ENCODE measurements at regions not wholly inside any gene's neighbourhood (a gene's known extent, or its start where the extent isn't known, plus 50 kb on each side); places are given as distances from the start of the nearest gene placed in this dataset.
"Not testable (repeated sequence)": the region's sequence is repeated elsewhere in the genome, so short reads cannot be mapped to it uniquely, and the experiment has no call there.

DNA sequence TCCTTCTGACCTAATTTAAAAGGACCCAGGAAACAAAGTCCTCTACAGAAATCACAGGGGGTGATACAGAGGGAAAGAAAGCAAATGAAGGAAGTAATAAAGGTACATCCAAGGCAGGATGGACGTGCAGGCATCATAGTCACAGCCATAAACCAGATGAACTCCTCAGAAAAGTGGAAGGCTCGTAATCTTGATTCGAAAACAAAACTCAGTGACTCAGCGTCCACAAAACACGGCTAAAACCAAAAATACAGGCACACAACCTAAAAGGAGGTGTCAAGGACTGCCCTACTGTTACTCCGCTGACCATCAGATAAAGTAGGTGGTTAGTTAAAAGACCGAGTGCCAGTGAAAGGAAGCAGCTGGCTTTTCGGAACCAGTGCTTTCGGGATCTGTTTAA, 81.5 kb downstream of the TRIM69 start:
- DNase-seq, result not testable (repeated sequence)

DNA sequence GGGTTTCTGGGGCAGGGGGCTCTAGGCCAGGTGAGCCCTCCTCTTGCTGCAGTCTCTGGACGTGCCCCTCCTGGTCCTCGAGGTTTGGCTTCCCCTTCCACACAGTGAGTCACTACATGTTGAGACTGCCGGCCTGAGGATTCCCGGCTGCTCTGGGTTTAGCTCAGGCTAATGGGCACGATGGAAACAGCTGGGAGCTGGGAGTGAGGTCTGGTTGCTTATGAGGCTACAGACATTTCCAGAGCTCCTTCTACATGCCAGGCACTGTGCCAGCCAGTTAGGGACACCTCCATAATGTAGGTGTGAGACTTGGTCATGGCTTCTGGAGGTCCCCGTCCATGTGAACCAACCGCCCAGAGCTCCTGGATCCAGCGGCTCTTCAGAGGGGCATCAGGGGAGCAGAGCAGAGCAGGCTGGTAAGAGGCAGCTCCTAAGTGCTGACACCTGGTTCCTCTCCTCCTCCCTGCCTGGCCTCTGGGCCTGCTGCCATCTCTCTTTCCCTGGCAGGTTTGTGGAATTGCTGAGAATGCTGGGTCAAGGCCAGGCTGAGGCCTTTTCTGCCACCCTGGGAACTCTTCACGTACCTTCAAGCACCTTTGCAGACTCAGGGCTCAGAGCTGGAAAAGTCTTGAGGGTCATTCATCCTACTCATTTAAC, 83.1 kb downstream of the TRIM69 start:
- DNase-seq, result not testable (repeated sequence)

DNA sequence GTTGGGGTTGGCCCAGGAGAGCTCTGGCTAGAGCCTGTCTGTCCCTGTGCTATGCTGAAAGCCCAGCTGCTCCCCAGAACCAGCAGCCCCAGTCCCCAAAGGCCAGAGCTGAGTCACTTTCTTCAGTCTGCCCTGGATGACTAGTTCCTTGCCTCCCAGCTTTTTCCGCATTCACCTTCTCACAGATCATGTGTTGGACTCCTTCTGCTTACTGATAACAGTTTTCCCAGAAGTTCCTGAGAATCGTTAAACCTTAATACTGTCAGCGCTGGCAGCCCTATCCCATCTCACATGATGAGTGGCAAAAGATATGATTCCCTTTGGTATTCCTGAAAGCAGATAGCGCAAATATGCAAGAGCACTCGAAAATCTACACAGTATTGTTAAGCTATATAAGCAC, 84.2 kb downstream of the TRIM69 start:
- not testable (repeated sequence) for DNase-seq

DNA sequence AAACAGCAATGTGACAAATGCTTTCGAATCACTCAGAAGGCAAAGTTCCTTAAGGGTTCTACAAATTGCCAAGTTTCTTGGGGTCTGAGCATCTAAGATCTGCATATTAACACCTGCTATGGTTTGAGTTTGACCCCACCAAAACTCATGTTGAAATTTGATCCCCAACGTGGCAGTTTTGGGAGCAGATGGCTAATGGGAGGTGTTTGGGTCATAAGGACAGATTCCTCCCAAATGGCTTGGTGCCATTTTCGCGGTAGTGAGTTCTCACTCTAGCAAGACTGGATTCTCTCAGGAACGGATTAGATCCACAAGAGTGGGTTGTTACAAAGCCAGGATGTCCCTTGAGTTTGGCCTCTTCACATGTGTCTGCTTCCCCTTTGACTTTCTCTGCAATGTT, 84.6 kb downstream of the TRIM69 start:
- not testable (repeated sequence) for DNase-seq

- not testable (repeated sequence) for DNase-seq
Measured at GRCh38 chr15:44824277-44825145, 88.2 kb downstream of the TRIM69 start.

DNA sequence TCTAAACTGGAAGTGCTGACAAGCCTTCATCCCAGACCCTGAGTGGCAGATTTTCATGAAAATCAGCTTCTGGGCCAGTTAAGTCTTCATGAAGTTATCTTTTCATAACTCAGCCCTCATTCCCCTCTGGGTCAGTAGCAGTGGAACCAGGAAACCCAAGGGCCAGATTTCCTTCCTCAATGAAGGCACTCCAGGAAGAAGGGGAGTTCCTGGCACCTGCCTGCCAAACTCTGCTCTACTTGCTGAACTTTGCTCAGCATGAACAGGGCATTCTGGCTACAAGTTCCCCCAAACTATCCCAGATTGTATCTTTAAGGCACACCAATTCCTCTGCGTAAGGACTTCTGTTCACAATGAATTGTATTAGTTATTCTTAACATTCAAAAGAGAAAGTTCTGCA, 90.3 kb downstream of the TRIM69 start:
- not testable (repeated sequence) for DNase-seq

DNA sequence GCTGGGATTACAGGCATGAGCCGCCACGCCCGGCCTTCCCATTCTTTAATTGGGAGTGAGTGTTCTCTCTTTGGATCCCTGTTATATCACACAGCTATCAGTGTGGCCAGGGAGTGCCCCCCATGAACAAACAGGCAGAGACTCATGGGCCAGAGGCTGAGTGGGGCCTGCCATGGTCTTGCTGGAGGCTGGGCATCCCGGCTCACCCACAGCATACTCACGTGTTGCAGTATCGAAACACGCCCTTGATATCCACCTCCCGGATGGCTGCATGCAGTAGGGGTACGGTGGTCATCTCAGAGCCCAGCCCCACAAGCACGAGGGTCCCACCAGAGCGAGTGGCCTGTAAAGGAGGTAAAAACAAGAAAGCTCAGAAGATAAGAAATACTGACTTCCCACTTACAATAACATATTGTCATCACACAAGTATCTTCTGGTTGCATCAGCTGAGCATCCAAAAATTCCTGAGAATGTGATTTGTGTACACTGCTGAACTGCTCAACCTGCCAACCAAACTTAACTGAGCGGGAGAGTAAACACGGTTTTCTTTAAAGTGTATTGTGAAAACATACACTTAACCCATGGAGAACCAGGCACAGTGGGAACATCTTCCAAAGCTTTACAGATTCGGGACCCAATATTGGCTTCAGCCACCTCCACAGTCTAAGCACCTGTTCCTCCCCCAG, 92.0 kb downstream of the TRIM69 start:
- DNase-seq, result not testable (repeated sequence)

- not testable (repeated sequence) for DNase-seq
Measured at GRCh38 chr15:44829150-44829549, 92.8 kb downstream of the TRIM69 start.

- DNase-seq, result peak; percentile 34
Measured at GRCh38 chr15:44830692-44831408, 94.5 kb downstream of the TRIM69 start.

DNA sequence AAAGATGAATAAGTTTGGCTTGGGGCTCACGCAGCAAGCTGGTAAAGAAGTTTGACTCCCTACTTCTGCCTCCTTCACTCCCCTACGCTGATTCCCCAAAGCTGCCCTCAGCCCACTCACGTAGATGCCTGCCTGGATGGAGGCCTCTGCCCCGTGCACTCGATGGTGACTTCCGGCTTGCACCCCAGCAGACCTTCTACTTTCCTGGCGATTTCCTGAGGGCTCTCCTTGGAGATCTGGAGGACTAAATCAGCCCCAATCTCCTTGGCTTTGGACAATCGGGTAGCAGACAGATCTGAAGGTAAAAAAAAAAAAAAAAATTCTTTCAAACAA, 95.0 kb downstream of the TRIM69 start:
- not testable (repeated sequence) for DNase-seq

- peak; percentile 22 for DNase-seq
Measured at GRCh38 chr15:44832133-44832532, 95.8 kb downstream of the TRIM69 start.

GRCh38 chr15:44833081-44833480, 96.8 kb downstream of the TRIM69 start:
- DNase-seq, result not testable (repeated sequence)

DNA sequence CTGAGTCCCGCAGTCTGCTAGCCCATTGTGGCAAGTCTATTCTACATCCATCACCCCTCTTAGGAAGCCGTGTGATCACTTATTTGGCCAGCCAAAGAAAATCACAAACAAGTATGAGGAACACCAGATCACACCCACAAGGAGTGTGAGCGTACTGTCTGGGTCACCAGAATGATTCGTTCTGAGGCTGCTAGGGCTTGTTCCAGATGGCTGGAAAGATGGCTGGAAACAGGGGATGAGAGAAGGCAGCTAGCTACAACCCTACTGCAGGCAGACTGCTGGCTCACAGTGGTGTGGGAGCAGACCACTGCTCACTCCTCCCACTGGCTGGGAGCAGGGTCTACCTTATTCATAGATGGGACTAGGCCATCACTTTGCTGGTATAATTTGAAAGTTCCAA, 97.4 kb downstream of the TRIM69 start:
- DNase-seq, result not testable (repeated sequence)

- not testable (repeated sequence) for DNase-seq
Measured at GRCh38 chr15:44835082-44835481, 98.8 kb downstream of the TRIM69 start.

DNA sequence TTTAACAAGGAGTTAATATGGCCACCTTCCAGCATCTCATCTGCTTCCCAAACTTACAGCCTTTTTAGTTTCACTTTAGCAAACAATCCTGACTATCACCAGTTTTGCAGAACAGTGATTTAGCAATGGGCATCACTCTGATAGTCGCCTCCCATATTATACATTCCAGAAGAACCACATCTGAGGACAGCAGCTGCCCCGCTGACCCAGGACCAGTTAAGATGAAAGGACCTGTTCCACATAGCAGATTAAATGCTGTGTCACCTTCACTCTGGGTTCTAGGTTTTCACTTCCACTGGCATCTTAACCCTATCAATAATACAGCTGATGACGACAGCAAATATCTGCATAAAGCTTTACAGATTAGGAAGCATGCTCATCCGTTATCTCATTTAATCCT, 99.8 kb downstream of the TRIM69 start:
- DNase-seq, result no peak

- not testable (repeated sequence) for DNase-seq
Measured at GRCh38 chr15:44838929-44839328, 102.6 kb downstream of the TRIM69 start.

DNA sequence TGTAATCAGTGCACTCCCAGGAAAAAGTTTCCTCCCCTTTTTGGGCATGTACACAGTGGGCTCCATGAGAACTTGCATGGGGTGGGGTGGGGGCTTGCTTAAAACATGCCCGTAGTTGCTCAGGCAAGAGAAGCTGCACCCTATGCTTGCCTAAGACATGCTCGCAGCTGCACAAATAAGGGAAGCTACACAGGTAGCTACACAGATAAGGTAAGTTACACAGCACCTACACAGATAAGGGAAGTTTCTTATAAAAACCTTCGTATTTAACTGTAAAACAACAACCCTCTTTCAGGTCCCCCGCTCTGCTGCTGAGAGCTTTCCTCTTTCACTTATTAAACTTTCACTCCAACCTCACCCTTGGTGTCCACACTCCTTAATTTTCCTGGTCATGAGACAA, 105.4 kb downstream of the TRIM69 start:
- not testable (repeated sequence) for DNase-seq

- not testable (repeated sequence) for DNase-seq
Measured at GRCh38 chr15:44842883-44843282, 106.6 kb downstream of the TRIM69 start.

- not testable (repeated sequence) for DNase-seq
Measured at GRCh38 chr15:44844936-44845335, 108.6 kb downstream of the TRIM69 start.

DNA sequence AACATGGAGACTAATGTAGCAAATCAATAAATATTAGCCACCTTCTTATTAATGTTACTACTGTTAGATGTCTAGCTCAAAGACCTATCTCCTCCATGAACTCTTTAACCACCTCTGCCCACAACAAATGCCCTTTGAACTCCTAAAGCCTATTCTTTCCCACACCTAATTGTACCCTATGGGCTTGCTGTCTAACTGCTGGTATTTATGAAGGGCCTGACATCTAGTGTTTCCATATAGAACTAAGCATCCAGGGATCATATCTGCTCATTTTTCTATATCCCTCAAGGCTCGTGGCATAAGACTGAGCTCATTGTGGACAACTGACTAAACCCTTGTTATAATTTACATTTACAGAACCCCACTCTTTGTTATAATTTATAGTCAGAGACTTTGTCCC, 109.8 kb downstream of the TRIM69 start:
- not testable (repeated sequence) for DNase-seq

DNA sequence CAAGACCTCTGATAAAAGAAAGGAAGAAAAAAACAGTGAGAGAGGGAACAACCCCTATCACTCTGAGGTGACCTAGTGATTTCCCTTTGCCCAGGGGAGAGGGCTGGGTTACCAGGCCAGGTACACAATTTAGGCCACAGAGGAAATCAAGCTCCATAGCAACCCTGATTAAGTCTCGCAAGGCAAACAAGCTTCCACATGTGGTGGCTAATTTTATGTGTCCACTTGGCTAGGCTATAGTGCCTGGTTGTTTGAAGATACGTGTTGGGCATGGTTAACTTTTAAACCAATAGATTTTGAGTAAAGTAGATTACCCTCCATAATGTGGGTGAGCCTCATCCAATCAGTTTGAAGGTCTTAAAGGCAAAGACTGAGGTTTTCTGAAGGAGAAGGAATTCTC, 108.9 kb upstream of the TERB2 start:
- DNase-seq, result not testable (repeated sequence)

GRCh38 chr15:44848859-44849258, 107.6 kb upstream of the TERB2 start:
- not testable (repeated sequence) for DNase-seq

Data from hematopoietic multipotent progenitor cell treated with erythropoietin and hydrocortisone succinate and interleukin-3 and kit ligand, for 8 days (in vitro differentiated cells).